ENCODE measurements at regions not wholly inside any gene's neighbourhood (a gene's known extent, or its start where the extent isn't known, plus 50 kb on each side); places are given as distances from the start of the nearest gene placed in this dataset.

DNA sequence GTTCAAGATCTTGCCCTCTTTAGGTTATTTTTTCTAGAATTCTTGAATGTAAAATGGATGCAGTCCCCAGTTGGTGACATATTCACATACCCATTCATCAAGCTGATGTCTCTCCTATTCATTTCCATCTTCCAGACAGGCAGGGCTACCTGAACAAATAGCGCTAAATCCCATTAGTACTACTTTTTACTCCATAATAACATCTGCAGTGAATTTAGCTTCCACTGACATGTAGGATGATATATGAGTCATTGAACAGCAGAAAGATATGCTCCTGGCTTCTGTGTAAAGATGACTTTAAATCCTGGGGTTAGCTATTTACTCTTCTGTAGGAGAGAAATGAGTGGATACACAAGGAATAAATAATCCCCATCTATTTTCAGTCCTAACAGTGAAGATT, 194.7 kb downstream of the RND3 start:
- Histone ChIP-seq H3K36me3 (no peaks in the 10 kb centered on the region), H3K4me3 (no peak overlapping the region), H3K27ac (no peak overlapping the region), H3K9me3 (ENCODE audit: low read depth) (no peaks in the 10 kb centered on the region), H3K27me3 (no peaks in the 10 kb centered on the region), H3K4me1 (ENCODE audit: low read depth) (no peaks in the 10 kb centered on the region)
- peak in 1 of 2 donors; percentile 34 for DNase-seq (ENCODE audit: low read depth in 1 of 2, low spot score in 1 of 2)
- TF ChIP-seq, protein P1, sequence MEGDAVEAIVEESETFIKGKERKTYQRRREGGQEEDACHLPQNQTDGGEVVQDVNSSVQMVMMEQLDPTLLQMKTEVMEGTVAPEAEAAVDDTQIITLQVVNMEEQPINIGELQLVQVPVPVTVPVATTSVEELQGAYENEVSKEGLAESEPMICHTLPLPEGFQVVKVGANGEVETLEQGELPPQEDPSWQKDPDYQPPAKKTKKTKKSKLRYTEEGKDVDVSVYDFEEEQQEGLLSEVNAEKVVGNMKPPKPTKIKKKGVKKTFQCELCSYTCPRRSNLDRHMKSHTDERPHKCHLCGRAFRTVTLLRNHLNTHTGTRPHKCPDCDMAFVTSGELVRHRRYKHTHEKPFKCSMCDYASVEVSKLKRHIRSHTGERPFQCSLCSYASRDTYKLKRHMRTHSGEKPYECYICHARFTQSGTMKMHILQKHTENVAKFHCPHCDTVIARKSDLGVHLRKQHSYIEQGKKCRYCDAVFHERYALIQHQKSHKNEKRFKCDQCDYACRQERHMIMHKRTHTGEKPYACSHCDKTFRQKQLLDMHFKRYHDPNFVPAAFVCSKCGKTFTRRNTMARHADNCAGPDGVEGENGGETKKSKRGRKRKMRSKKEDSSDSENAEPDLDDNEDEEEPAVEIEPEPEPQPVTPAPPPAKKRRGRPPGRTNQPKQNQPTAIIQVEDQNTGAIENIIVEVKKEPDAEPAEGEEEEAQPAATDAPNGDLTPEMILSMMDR (IDR thresholded peaks at IDR 0.05; ENCODE audit: low read depth, low read length): no peak

DNA sequence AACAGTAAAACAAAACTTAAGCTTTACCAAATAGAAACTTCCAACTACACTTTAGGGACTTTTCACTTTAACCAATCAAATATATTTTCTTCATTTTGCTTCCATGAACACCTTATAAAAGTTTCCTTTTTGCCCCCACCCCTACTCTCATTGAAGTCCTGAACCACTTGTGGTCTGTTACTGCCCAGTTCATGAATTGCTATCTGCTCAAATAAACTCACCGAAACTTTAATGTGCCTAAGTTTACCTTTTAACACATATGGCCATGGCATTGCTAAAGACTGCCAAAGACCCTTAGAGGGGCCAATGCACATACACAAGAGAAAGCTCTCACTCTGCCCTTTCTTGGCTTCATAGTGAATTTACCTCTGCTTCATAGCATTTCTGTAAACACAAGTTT, 195.3 kb downstream of the RND3 start:
- DNase-seq (ENCODE audit: low read depth in 1 of 2, low spot score in 1 of 2): no peak

DNA sequence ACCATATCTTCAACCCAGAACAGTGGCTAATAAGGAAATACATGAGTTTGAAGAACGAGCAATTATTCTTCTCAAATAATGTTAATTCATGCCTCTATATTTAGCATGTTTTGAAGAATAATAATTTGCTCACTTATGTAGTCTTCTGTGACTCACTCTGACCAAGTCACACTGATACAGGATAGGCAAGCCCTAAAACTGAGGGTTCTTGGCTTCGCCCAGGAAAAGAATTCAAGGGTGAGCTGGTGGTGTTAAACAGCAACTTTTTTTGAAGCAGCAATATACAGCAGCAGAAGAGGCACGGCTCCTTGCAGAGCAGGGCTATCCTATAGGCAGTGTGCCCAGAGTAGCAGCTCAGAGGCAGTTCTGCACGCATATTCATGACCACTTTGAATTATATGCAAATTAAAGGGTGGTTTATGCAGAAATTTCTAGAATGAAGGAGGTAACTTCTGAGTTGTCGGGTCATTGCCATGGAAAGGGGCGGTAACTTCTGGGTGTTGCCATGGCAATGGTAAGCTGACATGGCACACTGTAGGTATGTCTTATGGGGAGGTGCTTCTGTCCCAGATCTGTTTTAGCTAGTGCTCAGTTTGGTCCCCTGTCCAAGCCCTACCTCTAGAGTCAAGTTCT, 200.6 kb downstream of the RND3 start:
- Histone ChIP-seq H3K4me1 (ENCODE audit: low read depth) (no peaks in the 10 kb centered on the region), H3K36me3 (no peaks in the 10 kb centered on the region), H3K27me3 (no peaks in the 10 kb centered on the region), H3K27ac (no peak overlapping the region), H3K9me3 (ENCODE audit: low read depth) (no peaks in the 10 kb centered on the region), H3K4me3 (no peak overlapping the region)
- no peak for DNase-seq (ENCODE audit: low read depth in 1 of 2, low spot score in 1 of 2)
- TF ChIP-seq, protein P1 (IDR thresholded peaks at IDR 0.05; ENCODE audit: low read depth, low read length): no peak

More for the DNA sequence above, 195.3 kb downstream of the RND3 start:
- Histone ChIP-seq H3K27me3 (no peaks in the 10 kb centered on the region), H3K36me3 (no peaks in the 10 kb centered on the region), H3K27ac (no peak overlapping the region), H3K9me3 (ENCODE audit: low read depth) (no peaks in the 10 kb centered on the region), H3K4me3 (no peak overlapping the region), H3K4me1 (ENCODE audit: low read depth) (no peaks in the 10 kb centered on the region)
- TF ChIP-seq, protein P1 (IDR thresholded peaks at IDR 0.05; ENCODE audit: low read depth, low read length): no peak

DNA sequence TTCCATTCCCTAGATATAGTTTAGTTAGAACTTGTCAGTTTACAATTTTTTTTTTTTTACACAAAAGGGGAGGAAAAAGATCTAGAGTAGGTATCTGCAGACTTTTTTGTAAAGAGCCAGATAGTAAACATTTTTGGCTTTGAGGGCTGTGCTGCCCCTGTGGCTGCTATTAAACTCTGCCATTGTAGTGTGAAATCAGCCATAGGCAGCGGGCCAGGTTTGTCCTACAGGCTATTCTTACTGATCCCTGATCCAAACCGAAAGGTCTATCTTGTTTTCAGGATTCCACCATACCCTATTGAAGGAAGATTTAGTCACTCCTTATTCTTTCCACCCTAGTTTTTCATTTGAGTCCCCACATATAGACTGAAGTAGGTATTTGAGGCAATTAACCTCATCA, 203.4 kb downstream of the RND3 start:
- H3K4me3 ChIP-seq: no peak overlapping the region
- no peak overlapping the region for H3K27ac ChIP-seq
- no peaks in the 10 kb centered on the region for H3K4me1 ChIP-seq (ENCODE audit: low read depth)
- no peak for DNase-seq (ENCODE audit: low read depth in 1 of 2, low spot score in 1 of 2)
- H3K9me3 ChIP-seq (ENCODE audit: low read depth): no peaks in the 10 kb centered on the region
- no peaks in the 10 kb centered on the region for H3K36me3 ChIP-seq
- TF ChIP-seq, protein P1 (IDR thresholded peaks at IDR 0.05; ENCODE audit: low read depth, low read length): no peak
- no peaks in the 10 kb centered on the region for H3K27me3 ChIP-seq

DNA sequence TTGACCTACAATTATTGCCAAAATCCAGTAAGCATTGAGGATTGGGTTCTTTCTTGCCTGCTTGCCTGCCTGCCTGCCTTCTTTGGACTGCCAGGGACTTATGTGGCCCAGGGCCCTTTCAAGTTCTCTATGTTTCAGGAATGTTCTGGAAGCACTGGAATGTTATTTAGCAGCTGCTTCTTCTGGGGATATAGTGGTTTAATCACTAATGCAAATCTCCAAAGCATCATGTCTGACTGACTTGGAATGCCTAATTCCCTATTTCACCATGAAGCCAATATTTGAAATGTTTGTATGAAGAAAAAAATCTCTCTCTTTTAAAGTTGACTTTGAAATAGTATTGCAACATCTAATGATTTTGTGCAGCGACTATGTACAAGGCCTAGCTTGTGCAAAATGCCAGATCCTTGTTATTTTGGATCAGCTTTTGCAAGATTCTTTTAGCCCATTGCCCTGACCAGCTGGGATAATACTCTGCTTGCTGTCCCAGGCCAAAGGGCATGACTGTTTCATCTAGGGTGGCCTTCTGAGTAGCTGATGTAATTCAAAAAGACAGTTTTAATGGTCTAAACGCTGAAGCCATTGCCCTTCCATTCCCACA, 204.6 kb downstream of the RND3 start:
- DNase-seq (ENCODE audit: low read depth in 1 of 2, low spot score in 1 of 2): peak in 1 of 2 donors; percentile 34
- no peaks in the 10 kb centered on the region for H3K9me3 ChIP-seq (ENCODE audit: low read depth)
- H3K4me1 ChIP-seq (ENCODE audit: low read depth): no peaks in the 10 kb centered on the region
- H3K27me3 ChIP-seq: no peaks in the 10 kb centered on the region
- no peaks in the 10 kb centered on the region for H3K36me3 ChIP-seq
- H3K27ac ChIP-seq: no peak overlapping the region
- TF ChIP-seq, protein P1 (IDR thresholded peaks at IDR 0.05; ENCODE audit: low read depth, low read length): no peak
- no peak overlapping the region for H3K4me3 ChIP-seq
